H1 (cell line): ENCODE measurements at regions not wholly inside any gene's neighbourhood (a gene's known extent, or its start where the extent isn't known, plus 50 kb on each side); places are given as distances from the start of the nearest gene placed in this dataset.

Source experiments
- CTCF ChIA-PET: fragments of 300-600 bp; sonication (Branson Sonifier 250); formaldehyde crosslinking; loops from one replicate; lab custom pipeline; 2021; ENCODE audit not compliant: partially characterized antibody; lab: Charles Lee
- POLR2A ChIA-PET: fragments of 300-600 bp; sonication (Branson Sonifier 250); formaldehyde crosslinking; loops from one replicate; lab custom pipeline; 2021; ENCODE audit warnings: inconsistent platforms; ENCODE audit not compliant: partially characterized antibody; lab: Charles Lee
- DNase-seq, 2 experiments: peaks; one replicate each; pipeline versions ENCODE4 v3.0.0 to v3.0.0-alpha.2; 2010 to 2022; ENCODE audit warnings: low spot score in 2 of 2, low read depth in 1 of 2, mixed read lengths in 1 of 2
- FAIRE-seq: peaks from 2 replicates; lab custom pipeline; 2011; peaks lifted over from hg19 to GRCh38; lab: Jason Lieb, UNC
- H2AFZ ChIP-seq: 2 replicates; pipeline ENCODE4 v1.8.1; 2012; ENCODE audit warnings: low read length, inconsistent platforms
- H2AK5ac ChIP-seq: 2 replicates; pipeline ENCODE4 v1.6.1; 2013; ENCODE audit warnings: low read depth, low read length
- H2BK120ac ChIP-seq: replicated peaks from 2 replicates; pipeline ENCODE3; 2013; ENCODE audit warnings: low read depth, low read length, inconsistent platforms
- H2BK12ac ChIP-seq: 2 replicates; pipeline ENCODE4 v1.6.1; 2013; ENCODE audit warnings: low read depth, low read length
- H2BK15ac ChIP-seq: 2 replicates; pipeline ENCODE4 v1.6.1; 2013; ENCODE audit warnings: low read length
- H2BK20ac ChIP-seq: 2 replicates; pipeline ENCODE4 v1.6.1; 2013; ENCODE audit warnings: low read length
- H2BK5ac ChIP-seq: 2 replicates; pipeline ENCODE4 v1.6.1; 2013; ENCODE audit warnings: low read depth, low read length
- H3K14ac ChIP-seq: 2 replicates; pipeline ENCODE4 v1.6.1; 2013; ENCODE audit warnings: inconsistent platforms; ENCODE audit not compliant: insufficient read length
- H3K18ac ChIP-seq: 2 replicates; pipeline ENCODE4 v1.6.1; 2013; ENCODE audit warnings: low read length; ENCODE audit errors: extremely low read depth
- H3K23ac ChIP-seq: 2 replicates; pipeline ENCODE4 v1.6.1; 2013; ENCODE audit warnings: inconsistent platforms; ENCODE audit not compliant: insufficient read length
- H3K23me2 ChIP-seq: 2 replicates; pipeline ENCODE4 v1.6.1; 2013; ENCODE audit warnings: low read depth, low read length
- H3K27ac ChIP-seq: 2 replicates; pipeline ENCODE4 v1.6.1; 2011; ENCODE audit warnings: low read depth, low read length, inconsistent platforms
- H3K27me3 ChIP-seq, 4 experiments: replicated peaks in 1 of 4; 1 replicate in 1 of 4; 2 replicates in 3 of 4; pipeline versions ENCODE4 v1.6.1 to v1.8.1; 2011 to 2013; ENCODE audit warnings: low read length in 3 of 4, mild to moderate bottlenecking in 3 of 4, inconsistent platforms in 2 of 4, mixed read lengths in 2 of 4, moderate library complexity in 1 of 4; ENCODE audit not compliant: control insufficient read depth in 3 of 4, insufficient read depth in 3 of 4; ENCODE audit errors: extremely low read depth in 1 of 4
- H3K36me3 ChIP-seq, 4 experiments: 2 replicates each; pipeline versions ENCODE4 v1.6.1 to v1.8.1; 2011 to 2013; ENCODE audit warnings: mild to moderate bottlenecking in 4 of 4, low read length in 3 of 4, moderate library complexity in 2 of 4, control low read depth in 1 of 4, inconsistent platforms in 1 of 4; ENCODE audit not compliant: insufficient read depth in 4 of 4, control insufficient read depth in 2 of 4
- H3K4ac ChIP-seq: replicated peaks from 2 replicates; pipeline ENCODE3; 2013; ENCODE audit warnings: low read length, low read depth, mixed read lengths, inconsistent platforms; ENCODE audit not compliant: insufficient read length
- H3K4me1 ChIP-seq, 4 experiments: replicated peaks in 1 of 4; 1 replicate in 1 of 4; 2 replicates in 3 of 4; pipeline versions ENCODE4 v1.6.1 to v1.8.1; 2011 to 2013; ENCODE audit warnings: low read length in 3 of 4, inconsistent platforms in 2 of 4, mixed read lengths in 1 of 4; ENCODE audit not compliant: insufficient read depth in 4 of 4, control insufficient read depth in 3 of 4
- H3K4me2 ChIP-seq, 2 experiments: 2 replicates each; pipeline versions ENCODE4 v1.6.1 to v1.8.1; 2011 to 2013; ENCODE audit warnings: low read depth in 2 of 2, low read length in 2 of 2, control low read depth in 1 of 2, inconsistent platforms in 1 of 2, mild to moderate bottlenecking in 1 of 2; ENCODE audit not compliant: insufficient read depth in 1 of 2
- H3K4me3 ChIP-seq, 4 experiments: fragments of 200-600, 300-600 bp in 1 of 4; sonication (generic), shearing (Covaris generic), sonication (Bioruptor Twin) in 1 of 4; 2 replicates each; pipeline versions ENCODE4 v1.5.1 to v1.8.1; 2011 to 2016; ENCODE audit warnings: low read length in 4 of 4, low read depth in 3 of 4, control low read depth in 2 of 4, inconsistent platforms in 2 of 4, mild to moderate bottlenecking in 2 of 4, mixed read lengths in 1 of 4, moderate library complexity in 1 of 4; ENCODE audit not compliant: insufficient read depth in 2 of 4; ENCODE audit errors: extremely low read depth in 1 of 4
- H3K56ac ChIP-seq: replicated peaks from 2 replicates; pipeline ENCODE3; 2013; ENCODE audit warnings: low read depth, mild to moderate bottlenecking, mixed read lengths, low read length, inconsistent platforms; ENCODE audit not compliant: insufficient read length
- H3K79me1 ChIP-seq: 2 replicates; pipeline ENCODE4 v1.6.1; 2013; ENCODE audit warnings: low read depth, low read length, control low read depth
- H3K79me2 ChIP-seq, 2 experiments: 2 replicates each; pipeline versions ENCODE4 v1.6.1 to v1.8.1; 2012 to 2013; ENCODE audit warnings: low read length in 2 of 2, mild to moderate bottlenecking in 2 of 2, inconsistent platforms in 1 of 2; ENCODE audit not compliant: insufficient read depth in 2 of 2, control insufficient read depth in 1 of 2
- H3K9ac ChIP-seq, 4 experiments: replicated peaks in 1 of 4; 1 replicate in 1 of 4; 2 replicates in 3 of 4; pipeline versions ENCODE4 v1.6.1 to v1.8.1; 2011 to 2013; ENCODE audit warnings: low read depth in 3 of 4, low read length in 3 of 4, control low read depth in 2 of 4, mild to moderate bottlenecking in 2 of 4, moderate library complexity in 2 of 4, inconsistent platforms in 1 of 4; ENCODE audit errors: extremely low read depth in 1 of 4
- H3K9me3 ChIP-seq, 2 experiments: 2 replicates each; pipeline versions ENCODE4 v1.6.1 to v1.8.1; 2012 to 2013; ENCODE audit warnings: mild to moderate bottlenecking in 2 of 2, moderate library complexity in 2 of 2, control low read depth in 1 of 2, inconsistent platforms in 1 of 2, low read depth in 1 of 2, low read length in 1 of 2, mixed read lengths in 1 of 2; ENCODE audit not compliant: insufficient read depth in 2 of 2
- H4K20me1 ChIP-seq, 2 experiments: replicated peaks in 1 of 2; 2 replicates each; pipeline versions ENCODE3 to v1.8.1; 2011 to 2013; ENCODE audit warnings: inconsistent platforms in 2 of 2, low read length in 2 of 2, mild to moderate bottlenecking in 1 of 2; ENCODE audit not compliant: insufficient read depth in 2 of 2, control insufficient read depth in 1 of 2
- H4K5ac ChIP-seq: 2 replicates; pipeline ENCODE4 v1.6.1; 2013; ENCODE audit warnings: low read length, low read depth, mixed read lengths, inconsistent platforms; ENCODE audit not compliant: insufficient read length
- H4K8ac ChIP-seq: 2 replicates; pipeline ENCODE4 v1.8.0; 2013; ENCODE audit warnings: mild to moderate bottlenecking, moderate library complexity, low read length, inconsistent platforms; ENCODE audit not compliant: insufficient read depth; ENCODE audit errors: extremely low read depth
- H4K91ac ChIP-seq: replicated peaks from 2 replicates; pipeline ENCODE3; 2013; ENCODE audit warnings: low read length, mixed read lengths, inconsistent platforms; ENCODE audit not compliant: insufficient read length
- HDAC6 ChIP-seq: IDR thresholded peaks from one replicate; pipeline ENCODE4 v1.7.1; 2012; ENCODE audit warnings: low read depth, mild to moderate bottlenecking, inconsistent platforms, low read length, moderate library complexity
- JUN ChIP-seq: IDR thresholded peaks from 2 replicates; pipeline ENCODE4 v1.6.1; 2011; ENCODE audit warnings: low read depth, mild to moderate bottlenecking, improper control_type of control experiment, low read length
- JUND ChIP-seq: IDR thresholded peaks from 2 replicates; pipeline ENCODE4 v1.6.1; 2011; ENCODE audit warnings: mild to moderate bottlenecking, improper control_type of control experiment, low read length
- KDM1A ChIP-seq: fragments of 200-600, 300-600 bp; sonication (generic); IDR thresholded peaks from 2 replicates; pipeline ENCODE4 v1.7.1; 2016; ENCODE audit warnings: mild to moderate bottlenecking, low read length, borderline replicate concordance
- KDM4A ChIP-seq: IDR thresholded peaks from one replicate; pipeline ENCODE4 v1.7.1; 2012; ENCODE audit warnings: low read depth, mild to moderate bottlenecking, moderate library complexity, low read length, inconsistent platforms; ENCODE audit not compliant: severe bottlenecking
- POLR2AphosphoS5 ChIP-seq: IDR thresholded peaks from 2 replicates; pipeline ENCODE4 v1.6.1; 2011; ENCODE audit warnings: low read depth, low read length
- RAD21 ChIP-seq, 2 experiments: IDR thresholded peaks in 1 of 2; conservative IDR thresholded peaks in 1 of 2; 2 replicates each; pipeline ENCODE4 v1.6.1; 2011; ENCODE audit warnings: low read depth in 2 of 2, low read length in 2 of 2, improper control_type of control experiment in 1 of 2, inconsistent platforms in 1 of 2, mild to moderate bottlenecking in 1 of 2, moderate library complexity in 1 of 2
- SIX5 ChIP-seq: IDR thresholded peaks from 2 replicates; pipeline ENCODE4 v1.6.1; 2011; ENCODE audit warnings: mild to moderate bottlenecking, low read depth, low read length
- SUZ12 ChIP-seq: fragments of 200-600 bp; sonication (generic); IDR thresholded peaks from 2 replicates; pipeline ENCODE4 v1.6.1; 2012; ENCODE audit warnings: mild to moderate bottlenecking, inconsistent platforms, low read length, moderate library complexity, mixed read lengths
- TEAD4 ChIP-seq: IDR thresholded peaks from 2 replicates; pipeline ENCODE4 v1.6.1; 2012; ENCODE audit warnings: low read depth, low read length, inconsistent platforms, mixed read lengths
- YY1 ChIP-seq: IDR thresholded peaks from 2 replicates; pipeline ENCODE4 v1.6.1; 2011; ENCODE audit warnings: low read depth, mild to moderate bottlenecking, low read length
- WGBS, 2 experiments: shearing (Covaris generic) in 1 of 2; methylation state at CpG; one replicate each; pipeline versions ENCODE4 v1.1.6 to v1.1.7; 2013 to 2015; ENCODE audit warnings: low lambda C conversion rate in 2 of 2, mixed read lengths in 2 of 2, inconsistent platforms in 1 of 2, low coverage in 1 of 2, missing lambda C conversion rate in 1 of 2; ENCODE audit not compliant: insufficient replicate concordance in 2 of 2, insufficient coverage in 1 of 2, insufficient read length in 1 of 2; ENCODE audit errors: extremely low coverage in 1 of 2, missing lambda C conversion rate in 1 of 2; 5-methylcytosine and 5-hydroxymethylcytosine counted together
- TF ChIP-seq, protein P1 (sequence below): IDR thresholded peaks from 2 replicates; pipeline ENCODE4 v1.6.1; 2012; ENCODE audit warnings: low read length, inconsistent platforms
- TF ChIP-seq, protein P2 (sequence below): IDR thresholded peaks from 2 replicates; pipeline ENCODE4 v1.6.1; 2012; ENCODE audit warnings: inconsistent platforms

DNA sequence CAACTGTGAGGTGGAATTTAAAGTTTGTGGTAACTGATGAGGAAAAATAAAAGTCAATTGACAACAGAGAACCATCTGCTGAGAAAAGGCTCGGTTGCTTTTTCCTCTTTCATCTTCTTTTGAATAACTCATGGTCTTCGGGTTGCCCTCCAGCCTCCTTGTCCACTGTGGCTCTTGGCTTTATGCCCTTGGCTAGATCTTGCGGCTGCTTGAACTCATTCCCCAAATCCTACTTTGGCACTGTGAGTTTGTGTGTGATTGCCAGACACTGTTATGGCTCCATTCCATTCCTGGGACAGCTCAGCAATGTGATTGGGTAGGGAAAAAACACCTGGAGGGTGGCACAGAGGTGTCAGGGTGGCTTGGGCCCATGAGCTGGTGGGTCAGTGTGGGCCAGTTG lies 387.4 kb downstream of the DLEU7 start:
- Histone ChIP-seq H3K23me2 (no peaks in the 10 kb centered on the region), H3K79me1 (no peaks in the 10 kb centered on the region), H2AFZ (no peak overlapping the region), H2BK12ac (no peak overlapping the region), H3K4me1 (peaks cover 0 to 5% (median under 1%) of the 10 kb centered on the region in 4 experiments; a peak in 3 of 7 replicates), H3K14ac (no peak overlapping the region), H4K91ac (no peak overlapping the region), H2AK5ac (no peak overlapping the region), H2BK5ac (no peak overlapping the region), H3K27me3 (no peaks in the 10 kb centered on the region), H3K4me2 (no peak overlapping the region), H3K27ac (no peak overlapping the region), H4K20me1 (no peaks in the 10 kb centered on the region), H3K18ac (no peak overlapping the region), H4K8ac (no peak overlapping the region), H3K36me3 (no peaks in the 10 kb centered on the region), H3K56ac (no peak overlapping the region), H3K9me3 (no peaks in the 10 kb centered on the region), H3K4me3 (no peak overlapping the region), H3K4ac (no peak overlapping the region), H2BK120ac (no peak overlapping the region), H3K23ac (no peak overlapping the region), H2BK15ac (no peak overlapping the region), H4K5ac (no peak overlapping the region), H3K9ac (no peak overlapping the region), H2BK20ac (no peak overlapping the region), H3K79me2 (no peaks in the 10 kb centered on the region)
- FAIRE-seq (no peak), DNase-seq (no peak)
- CTCF ChIA-PET = no interaction called here
- WGBS, 2 experiments = 88% methylated on average over 3 of the region's 3 CpGs; no CpG with 5 or more reads in 1 of the 2 experiments
- POLR2A ChIA-PET = interaction anchor here (0.6 to 1.2 kb wide), 2 partner anchors 10 to 663 kb away, joined by 3 to 4 read pairs; no protein-coding TSS in a partner anchor
- TF ChIP-seq KDM1A = no peak
- TF ChIP-seq JUND = no peak
- TF ChIP-seq JUN = no peak
- TF ChIP-seq SUZ12 = no peak
- TF ChIP-seq, protein P1, sequence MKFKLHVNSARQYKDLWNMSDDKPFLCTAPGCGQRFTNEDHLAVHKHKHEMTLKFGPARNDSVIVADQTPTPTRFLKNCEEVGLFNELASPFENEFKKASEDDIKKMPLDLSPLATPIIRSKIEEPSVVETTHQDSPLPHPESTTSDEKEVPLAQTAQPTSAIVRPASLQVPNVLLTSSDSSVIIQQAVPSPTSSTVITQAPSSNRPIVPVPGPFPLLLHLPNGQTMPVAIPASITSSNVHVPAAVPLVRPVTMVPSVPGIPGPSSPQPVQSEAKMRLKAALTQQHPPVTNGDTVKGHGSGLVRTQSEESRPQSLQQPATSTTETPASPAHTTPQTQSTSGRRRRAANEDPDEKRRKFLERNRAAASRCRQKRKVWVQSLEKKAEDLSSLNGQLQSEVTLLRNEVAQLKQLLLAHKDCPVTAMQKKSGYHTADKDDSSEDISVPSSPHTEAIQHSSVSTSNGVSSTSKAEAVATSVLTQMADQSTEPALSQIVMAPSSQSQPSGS = no peak
- TF ChIP-seq, protein P2, sequence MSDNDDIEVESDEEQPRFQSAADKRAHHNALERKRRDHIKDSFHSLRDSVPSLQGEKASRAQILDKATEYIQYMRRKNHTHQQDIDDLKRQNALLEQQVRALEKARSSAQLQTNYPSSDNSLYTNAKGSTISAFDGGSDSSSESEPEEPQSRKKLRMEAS = no peak
- TF ChIP-seq HDAC6 = no peak
- TF ChIP-seq KDM4A = no peak
- TF ChIP-seq SIX5 = no peak
- TF ChIP-seq RAD21 (IDR thresholded peaks at IDR 0.05 in 1 of 2, conservative IDR thresholded peaks at IDR 0.05 in 1 of 2; ENCODE audit: low read depth in 2 of 2, low read length in 2 of 2) = no peak
- TF ChIP-seq YY1 = no peak
- TF ChIP-seq POLR2AphosphoS5 = no peak
- TF ChIP-seq TEAD4 = no peak
